GM18505 (cell line): ENCODE measurements at regions not wholly inside any gene's neighbourhood (a gene's known extent, or its start where the extent isn't known, plus 50 kb on each side); places are given as distances from the start of the nearest gene placed in this dataset.

Source experiments
- ATAC-seq: cut with Tn5 transposase; IDR thresholded peaks from one replicate; pipeline ENCODE4 v1.9.1; 2021; ENCODE audit not compliant: unreplicated experiment
- POLR2A ChIP-seq: IDR thresholded peaks from 4 replicates; pipeline ENCODE4 v1.6.1; 2011; ENCODE audit warnings: borderline replicate concordance; ENCODE audit not compliant: insufficient read depth, insufficient read length; ENCODE audit errors: extremely low read depth

GRCh38 chr2:2566396-2567323 lies 235.6 kb upstream of the MYT1L start:
- no peak for TF ChIP-seq POLR2A
- no peak for ATAC-seq

GRCh38 chr2:2565671-2566070 lies 234.6 kb upstream of the MYT1L start:
- TF ChIP-seq POLR2A: no peak
- no peak for ATAC-seq

- ATAC-seq: no peak
- TF ChIP-seq POLR2A: no peak
These were observed 233.4 kb upstream of the MYT1L start for GRCh38 chr2:2564300-2565078.

- no peak for ATAC-seq
- TF ChIP-seq POLR2A: no peak
These were observed 232.3 kb upstream of the MYT1L start for GRCh38 chr2:2563309-2563860.

- no peak for ATAC-seq
- TF ChIP-seq POLR2A: no peak
These were observed 231.8 kb upstream of the MYT1L start for GRCh38 chr2:2562867-2563266.

GRCh38 chr2:2561346-2562095 lies 230.4 kb upstream of the MYT1L start:
- no peak for TF ChIP-seq POLR2A
- no peak for ATAC-seq

- no peak for ATAC-seq
- no peak for TF ChIP-seq POLR2A
These were observed 229.4 kb upstream of the MYT1L start for GRCh38 chr2:2560374-2561015.

- no peak for ATAC-seq
- no peak for TF ChIP-seq POLR2A
These were observed 227.4 kb upstream of the MYT1L start for GRCh38 chr2:2558476-2558875.

- TF ChIP-seq POLR2A: no peak
- no peak for ATAC-seq
These were observed 226.4 kb upstream of the MYT1L start for GRCh38 chr2:2557475-2557874.

- no peak for TF ChIP-seq POLR2A
- no peak for ATAC-seq
These were observed 219.8 kb upstream of the MYT1L start for GRCh38 chr2:2550856-2551255.

GRCh38 chr2:2547911-2548310 lies 216.8 kb upstream of the MYT1L start:
- no peak for TF ChIP-seq POLR2A
- no peak for ATAC-seq

- TF ChIP-seq POLR2A: no peak
- ATAC-seq: no peak
These were observed 216.4 kb upstream of the MYT1L start for GRCh38 chr2:2547451-2547850.
